Activated CD4-positive, alpha-beta T cell treated with anti-CD3 and anti-CD28 coated beads, Interleukin-2, amount 10 ng/mL, durations not matched to agents 7 days and 5 days (primary cell): ENCODE measurements at regions not wholly inside any gene's neighbourhood (a gene's known extent, or its start where the extent isn't known, plus 50 kb on each side); places are given as distances from the start of the nearest gene placed in this dataset.

ENCODE experiments used
- CTCF ChIA-PET: fragments of 350-600 bp; sonication (Branson Sonifier 250); formaldehyde crosslinking; loops from one replicate; lab custom pipeline; 2021; ENCODE audit warnings: antibody characterized with exemption; lab: Charles Lee
- POLR2A ChIA-PET: fragments of 350-600 bp; sonication (Branson Sonifier 250); formaldehyde crosslinking; loops from one replicate; lab custom pipeline; 2021; ENCODE audit warnings: antibody characterized with exemption; lab: Charles Lee
- DNase-seq: peaks from one replicate; pipeline ENCODE4 v3.0.0-alpha.2; 2020
- H3K27ac Mint-ChIP-seq: one replicate; pipeline ENCODE4 v1.8.0; 2021; ENCODE audit warnings: mild to moderate bottlenecking, moderate library complexity, mixed read lengths
- H3K27me3 Mint-ChIP-seq: one replicate; pipeline ENCODE4 v1.8.0; 2021; ENCODE audit warnings: mixed read lengths
- H3K36me3 Mint-ChIP-seq: one replicate; pipeline ENCODE4 v1.8.0; 2021; ENCODE audit warnings: low read depth, mixed read lengths
- H3K4me1 Mint-ChIP-seq: one replicate; pipeline ENCODE4 v1.8.0; 2021; ENCODE audit warnings: mixed read lengths
- H3K4me3 Mint-ChIP-seq: one replicate; pipeline ENCODE4 v1.8.0; 2021; ENCODE audit warnings: mild to moderate bottlenecking, moderate library complexity, mixed read lengths
- H3K9me3 Mint-ChIP-seq: one replicate; pipeline ENCODE4 v1.8.0; 2021; ENCODE audit warnings: mixed read lengths

GRCh38 chr15:70257047-70257446, 159.3 kb upstream of the TLE3 start:
- Mint-ChIP-seq H3K27ac (no peak overlapping the region), H3K9me3 (no peaks in the 10 kb centered on the region), H3K27me3 (peaks cover 15% of the 10 kb centered on the region), H3K4me3 (no peak overlapping the region), H3K4me1 (peaks cover 48% of the 10 kb centered on the region), H3K36me3 (no peaks in the 10 kb centered on the region)
- POLR2A ChIA-PET: no interaction called here
- DNase-seq: no peak
- CTCF ChIA-PET: interaction anchor here (1.2 kb wide), 1 partner anchor 11 kb away, joined by 3 read pairs; no protein-coding TSS in a partner anchor

DNA sequence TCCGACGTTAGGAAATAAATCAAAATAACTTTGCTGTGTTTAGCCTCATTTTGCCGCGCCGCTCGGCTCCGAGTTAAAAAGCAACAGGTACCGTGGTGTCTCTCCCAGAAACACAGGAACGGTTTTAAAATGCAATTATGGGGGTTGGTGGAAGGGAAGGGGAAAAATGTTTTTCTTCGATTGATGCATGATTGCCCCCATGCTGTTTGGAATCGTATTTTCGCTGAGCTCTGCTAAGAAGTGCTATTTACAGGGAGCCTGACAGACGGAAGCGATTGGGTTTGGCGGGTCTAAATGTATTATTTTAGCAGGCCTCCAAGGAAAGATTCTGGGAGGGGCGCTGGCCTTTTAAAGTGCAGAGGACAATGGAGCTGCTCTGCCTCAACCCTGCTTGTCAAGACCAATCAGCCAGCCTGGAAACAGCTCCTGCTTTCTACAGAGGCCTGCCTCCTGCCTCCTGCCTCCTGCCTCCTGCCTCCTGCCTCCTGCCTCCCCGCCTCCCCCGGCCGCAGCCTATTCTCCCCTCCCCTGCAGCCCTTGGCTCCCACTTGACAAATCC, 156.7 kb upstream of the TLE3 start:
- H3K4me3 Mint-ChIP-seq: no peak overlapping the region
- no peaks in the 10 kb centered on the region for H3K9me3 Mint-ChIP-seq
- POLR2A ChIA-PET: no interaction called here
- peaks cover 12% of the 10 kb centered on the region for H3K27me3 Mint-ChIP-seq
- DNase-seq: no peak
- peaks cover 28% of the 10 kb centered on the region for H3K4me1 Mint-ChIP-seq
- CTCF ChIA-PET: interaction anchor here (1.0 to 1.9 kb wide), 3 partner anchors 10 to 209 kb away, joined by 3 to 6 read pairs (median 3); no protein-coding TSS in a partner anchor
- no peak overlapping the region for H3K27ac Mint-ChIP-seq
- H3K36me3 Mint-ChIP-seq: no peaks in the 10 kb centered on the region

GRCh38 chr15:70253461-70254156, 155.9 kb upstream of the TLE3 start:
- ChIA-PET POLR2A (no interaction called here), CTCF (interaction anchor here (0.6 to 1.6 kb wide), 2 partner anchors 10 to 13 kb away, joined by 3 to 4 read pairs; no protein-coding TSS in a partner anchor)

GRCh38 chr15:70252951-70253320, 155.2 kb upstream of the TLE3 start:
- H3K4me1 Mint-ChIP-seq: peaks cover 22% of the 10 kb centered on the region
- ChIA-PET CTCF (interaction anchor here (0.6 to 2.0 kb wide), 3 partner anchors 11 to 17 kb away, joined by 3 to 5 read pairs (median 4); no protein-coding TSS in a partner anchor), POLR2A (no interaction called here)
- no peaks in the 10 kb centered on the region for H3K9me3 Mint-ChIP-seq
- no peak overlapping the region for H3K4me3 Mint-ChIP-seq
- H3K27me3 Mint-ChIP-seq: peaks cover 12% of the 10 kb centered on the region
- no peak overlapping the region for H3K27ac Mint-ChIP-seq
- no peak for DNase-seq
- H3K36me3 Mint-ChIP-seq: no peaks in the 10 kb centered on the region

More at GRCh38 chr15:70253461-70254156, 155.9 kb upstream of the TLE3 start:
- no peaks in the 10 kb centered on the region for H3K9me3 Mint-ChIP-seq
- peaks cover 12% of the 10 kb centered on the region for H3K27me3 Mint-ChIP-seq
- H3K27ac Mint-ChIP-seq: no peak overlapping the region
- no peaks in the 10 kb centered on the region for H3K36me3 Mint-ChIP-seq
- H3K4me1 Mint-ChIP-seq: peaks cover 22% of the 10 kb centered on the region
- H3K4me3 Mint-ChIP-seq: no peak overlapping the region
- no peak for DNase-seq

GRCh38 chr15:70252056-70252950, 154.6 kb upstream of the TLE3 start:
- CTCF ChIA-PET: interaction anchor here (0.8 to 2.0 kb wide), 2 partner anchors 11 to 16 kb away, joined by 3 to 5 read pairs; no protein-coding TSS in a partner anchor
- Mint-ChIP-seq H3K36me3 (no peaks in the 10 kb centered on the region), H3K27ac (no peak overlapping the region), H3K4me3 (no peak overlapping the region), H3K4me1 (peaks cover 19% of the 10 kb centered on the region), H3K9me3 (no peaks in the 10 kb centered on the region), H3K27me3 (peaks cover 12% of the 10 kb centered on the region)
- POLR2A ChIA-PET: no interaction called here
- DNase-seq: no peak

DNA sequence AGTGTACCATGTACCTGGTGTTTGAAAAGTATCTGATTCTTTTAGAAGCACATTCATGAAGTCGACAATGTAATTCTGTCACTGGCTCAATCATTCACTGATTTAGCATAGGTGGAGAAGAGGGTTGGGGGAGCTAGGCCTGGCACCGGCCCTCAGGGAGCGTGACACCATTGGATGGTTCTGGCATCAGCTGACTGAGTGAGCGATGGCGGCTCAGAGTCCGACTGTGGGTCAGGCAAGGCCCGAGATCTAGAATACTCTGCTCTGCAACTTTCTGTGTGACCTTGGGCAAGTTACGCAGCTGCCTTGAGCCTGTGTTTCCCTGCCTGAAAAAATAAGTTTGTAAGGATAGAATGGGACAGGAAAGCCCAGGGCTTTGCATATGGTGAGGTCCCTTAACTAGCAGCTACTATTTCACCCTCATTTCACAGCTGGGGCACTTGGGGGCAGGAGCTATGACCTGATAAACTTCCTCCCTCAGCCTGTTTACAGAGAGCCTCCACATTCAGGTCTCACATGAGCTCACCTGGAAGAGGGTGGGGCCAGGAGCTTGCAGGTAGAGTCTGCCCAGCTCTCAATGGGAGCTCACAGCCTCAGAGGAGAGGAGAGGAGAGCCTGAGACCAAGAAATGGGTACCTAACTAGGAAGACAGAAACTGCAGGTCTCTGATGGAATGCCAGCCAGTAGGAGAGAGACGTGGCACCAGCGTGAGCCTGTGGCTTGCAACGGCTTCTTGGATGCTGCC, 153.7 kb upstream of the TLE3 start:
- H3K27me3 Mint-ChIP-seq: peaks cover 8% of the 10 kb centered on the region
- H3K9me3 Mint-ChIP-seq: no peaks in the 10 kb centered on the region
- no peak for DNase-seq
- no peaks in the 10 kb centered on the region for H3K36me3 Mint-ChIP-seq
- ChIA-PET CTCF (interaction anchor here (0.6 to 2.0 kb wide), 2 partner anchors 15 to 516 kb away, joined by 3 to 5 read pairs; no protein-coding TSS in a partner anchor), POLR2A (no interaction called here)
- H3K4me1 Mint-ChIP-seq: peaks cover 22% of the 10 kb centered on the region
- no peak overlapping the region for H3K4me3 Mint-ChIP-seq
- no peak overlapping the region for H3K27ac Mint-ChIP-seq

DNA sequence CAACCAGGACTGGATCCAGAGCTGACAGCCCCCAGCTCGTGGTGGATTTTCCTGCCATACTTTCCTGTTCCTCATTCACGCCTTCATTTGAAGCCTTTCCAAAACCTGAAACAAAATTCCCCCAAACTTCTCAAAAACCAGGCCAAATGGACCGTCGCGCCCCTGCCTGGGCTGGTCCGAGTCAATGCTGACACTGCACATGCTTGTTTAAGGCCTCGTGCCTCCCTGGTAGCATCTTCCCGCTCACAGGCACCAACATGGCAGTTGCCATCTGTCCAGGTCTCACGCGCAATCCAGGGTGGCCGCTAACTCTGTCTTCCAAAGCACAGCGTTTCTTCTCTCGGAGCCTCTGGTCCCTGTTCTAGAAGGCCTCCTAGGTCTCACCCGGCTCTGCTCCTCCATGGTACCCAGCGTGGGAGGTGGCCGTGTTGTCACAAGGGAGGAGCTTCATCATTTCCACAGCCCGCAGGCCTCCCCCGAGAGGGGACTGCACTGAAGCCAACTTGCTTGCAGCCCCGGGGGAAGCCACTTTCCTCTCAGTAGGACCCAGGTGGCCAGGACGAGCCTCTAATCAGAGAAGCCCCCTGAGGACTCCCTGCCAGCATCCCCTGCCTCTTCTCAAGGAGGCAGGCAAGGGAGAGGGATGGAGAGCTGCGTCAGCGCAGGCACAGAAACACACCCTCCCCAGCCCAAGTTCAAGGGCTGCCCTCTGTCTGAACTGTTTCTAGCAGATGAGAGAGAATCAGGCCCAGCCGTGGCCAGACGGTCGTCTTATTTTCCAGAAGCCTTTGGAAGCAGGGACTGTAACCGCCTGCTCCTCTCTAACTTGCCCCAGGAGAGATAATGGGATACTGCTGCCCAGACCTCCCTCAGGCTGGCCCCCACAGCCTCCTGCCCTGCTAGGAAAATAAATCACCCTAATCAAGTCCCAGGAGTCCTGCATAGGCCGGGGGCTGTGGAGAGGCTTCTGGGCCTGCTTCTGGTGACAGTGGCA, 152.8 kb upstream of the TLE3 start:
- Mint-ChIP-seq H3K27ac (no peak overlapping the region), H3K27me3 (peaks cover 2% of the 10 kb centered on the region), H3K9me3 (no peaks in the 10 kb centered on the region), H3K36me3 (no peaks in the 10 kb centered on the region), H3K4me1 (peaks cover 28% of the 10 kb centered on the region), H3K4me3 (no peak overlapping the region)
- CTCF ChIA-PET: interaction anchor here (0.6 kb wide), 1 partner anchor 517 kb away, joined by 3 read pairs; no protein-coding TSS in a partner anchor
- DNase-seq: no peak
- POLR2A ChIA-PET: no interaction called here

DNA sequence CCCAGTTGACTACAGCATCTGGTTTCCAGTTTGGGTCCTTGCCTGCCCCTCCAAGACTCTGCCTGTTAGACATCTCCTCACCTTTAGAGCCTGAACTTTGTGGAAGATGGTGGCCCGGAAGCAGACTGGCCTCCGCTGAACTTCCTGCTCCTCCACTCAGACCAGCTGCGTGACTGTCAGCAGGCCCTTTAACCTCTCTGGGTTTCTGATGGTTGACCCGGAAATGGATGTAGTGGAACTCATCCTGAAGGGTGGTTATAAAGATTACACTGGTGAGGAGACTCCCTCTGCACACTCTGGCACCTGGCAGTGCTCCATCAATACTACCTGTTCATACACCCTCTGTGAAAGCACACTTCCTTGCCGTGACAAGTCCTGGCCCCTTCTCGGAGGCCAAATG, 151.9 kb upstream of the TLE3 start:
- ChIA-PET POLR2A (no interaction called here), CTCF (interaction anchor here (0.7 kb wide), 1 partner anchor 31 kb away, joined by 4 read pairs; no protein-coding TSS in a partner anchor)
- Mint-ChIP-seq H3K36me3 (no peaks in the 10 kb centered on the region), H3K9me3 (no peaks in the 10 kb centered on the region), H3K27me3 (peaks cover 2% of the 10 kb centered on the region), H3K4me3 (no peak overlapping the region), H3K4me1 (peaks cover 31% of the 10 kb centered on the region), H3K27ac (no peak overlapping the region)
- DNase-seq: no peak

- Mint-ChIP-seq H3K4me3 (no peak overlapping the region), H3K9me3 (no peaks in the 10 kb centered on the region), H3K27me3 (peaks cover 2% of the 10 kb centered on the region), H3K27ac (no peak overlapping the region), H3K36me3 (no peaks in the 10 kb centered on the region), H3K4me1 (peaks cover 39% of the 10 kb centered on the region)
- POLR2A ChIA-PET: no interaction called here
- DNase-seq: no peak
- CTCF ChIA-PET: interaction anchor here (0.8 to 1.0 kb wide), 2 partner anchors 20 to 21 kb away, joined by 3 to 4 read pairs; no protein-coding TSS in a partner anchor
Measured at GRCh38 chr15:70248116-70249025, 150.7 kb upstream of the TLE3 start.

DNA sequence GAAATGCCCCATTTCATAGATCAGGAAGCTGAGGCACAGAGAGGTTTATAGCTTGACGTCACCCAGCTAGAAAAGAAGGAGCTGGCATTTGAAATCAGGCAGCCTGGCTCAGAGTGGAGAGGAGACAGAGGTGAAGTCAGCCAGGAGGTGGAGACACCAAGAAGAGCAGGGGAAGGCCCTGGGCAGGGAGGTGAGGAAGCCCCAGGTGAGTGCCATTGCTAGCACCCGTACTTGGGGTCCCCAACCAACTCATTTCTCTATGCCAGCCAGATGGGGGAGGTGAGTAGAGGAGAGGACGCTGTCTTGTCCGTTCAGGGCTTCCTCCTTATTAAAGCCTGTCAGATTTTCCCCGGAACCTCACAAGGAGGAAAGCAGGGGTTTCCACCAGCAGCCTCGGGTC, 149.6 kb upstream of the TLE3 start:
- H3K36me3 Mint-ChIP-seq: no peaks in the 10 kb centered on the region
- peak overlapping the region; percentile 57 for H3K27ac Mint-ChIP-seq

More for the DNA sequence above, 149.6 kb upstream of the TLE3 start:
- Mint-ChIP-seq H3K4me3 (no peak overlapping the region), H3K9me3 (no peaks in the 10 kb centered on the region), H3K4me1 (peaks cover 50% of the 10 kb centered on the region), H3K27me3 (no peaks in the 10 kb centered on the region)
- DNase-seq: no peak
- ChIA-PET CTCF (interaction anchor here (0.5 kb wide), 1 partner anchor 508 kb away, joined by 4 read pairs; no protein-coding TSS in a partner anchor), POLR2A (no interaction called here)
